A549 (cell line): ENCODE measurements at regions not wholly inside any gene's neighbourhood (a gene's known extent, or its start where the extent isn't known, plus 50 kb on each side); places are given as distances from the start of the nearest gene placed in this dataset.

Source experiments
- CEBPB ChIP-seq, 2 experiments: fragments of >200 bp in 1 of 2; sonication (Bioruptor Twin) in 1 of 2; formaldehyde crosslinking in 1 of 2; IDR thresholded peaks; 2 replicates each; pipeline ENCODE4 v1.6.1; 2012 to 2016
- CHD4 ChIP-seq: fragments of 200-600 bp; sonication (generic); IDR thresholded peaks from 2 replicates; pipeline ENCODE4 v1.6.1; 2016; ENCODE audit warnings: antibody characterized with exemption, mild to moderate bottlenecking, borderline replicate concordance
- CTCF ChIP-seq: fragments of >200 bp; sonication (Bioruptor Twin); formaldehyde crosslinking; IDR thresholded peaks from 3 replicates; pipeline ENCODE4 v1.5.1; 2016
- EHMT2 ChIP-seq: fragments of 200-600 bp; sonication (generic); IDR thresholded peaks from 2 replicates; pipeline ENCODE4 v1.6.1; 2016; ENCODE audit warnings: antibody characterized with exemption, low read depth, mild to moderate bottlenecking, moderate library complexity
- EP300 ChIP-seq, 2 experiments: fragments of >200 bp; sonication (Bioruptor Twin); formaldehyde crosslinking; IDR thresholded peaks; 2 replicates in 1 of 2; 3 replicates in 1 of 2; pipeline ENCODE4 v1.6.1; 2016 to 2017
- HDAC2 ChIP-seq: fragments of 200-600 bp; sonication (generic); IDR thresholded peaks from 2 replicates; pipeline ENCODE4 v1.6.1; 2016
- MYC ChIP-seq: IDR thresholded peaks from 2 replicates; pipeline ENCODE4 v1.6.1; 2012; ENCODE audit warnings: mild to moderate bottlenecking, inconsistent platforms, low read length, improper control_type of control experiment, borderline replicate concordance
- POLR2A ChIP-seq: IDR thresholded peaks from 2 replicates; pipeline ENCODE4 v1.6.1; 2012; ENCODE audit warnings: mild to moderate bottlenecking, low read length
- RAD21 ChIP-seq, 2 experiments: fragments of >200 bp in 1 of 2; sonication (Bioruptor Twin) in 1 of 2; formaldehyde crosslinking in 1 of 2; IDR thresholded peaks in 1 of 2; conservative IDR thresholded peaks in 1 of 2; 2 replicates in 1 of 2; 3 replicates in 1 of 2; pipeline ENCODE4 v1.6.1; 2012 to 2018; ENCODE audit warnings: inconsistent platforms in 1 of 2
- USF2 ChIP-seq: fragments of 450-650 bp; IDR thresholded peaks from 2 replicates; pipeline ENCODE4 v1.6.1; 2014; ENCODE audit warnings: antibody characterized with exemption

- TF ChIP-seq HDAC2, result no peak
- TF ChIP-seq RAD21 (conservative IDR thresholded peaks at IDR 0.05 in 1 of 2, IDR thresholded peaks at IDR 0.05 in 1 of 2), result no peak
- TF ChIP-seq EHMT2, result no peak
- TF ChIP-seq POLR2A, result no peak
- no peak for TF ChIP-seq USF2
- no peak for TF ChIP-seq EP300 (IDR thresholded peaks at IDR 0.05)
- no peak for TF ChIP-seq CTCF
- no peak for TF ChIP-seq CHD4
- no peak for TF ChIP-seq MYC
- TF ChIP-seq CEBPB (IDR thresholded peaks at IDR 0.05), result no peak
Observed at GRCh38 chr1:83571536-83571935, 427.4 kb downstream of the TTLL7 start.
